HepG2 (cell line): ENCODE measurements at regions not wholly inside any gene's neighbourhood (a gene's known extent, or its start where the extent isn't known, plus 50 kb on each side); places are given as distances from the start of the nearest gene placed in this dataset.

Source experiments
- ATAC-seq: fragments of 200-7000 bp; cut with Tn5 transposase; 3 replicates; pipeline ENCODE4 v1.9.1; 2020; ENCODE audit warnings: mild to moderate bottlenecking, moderate library complexity
- BruUV-seq: library from RNA; stranded (reverse); fragments of 400-500 nt; replicated peaks from 2 replicates; lab custom pipeline; 2021; lab: Mats Ljungman, UMichigan
- CTCF ChIA-PET: fragments of 300-600 bp; formaldehyde crosslinking; extraction: SDS; loops from one replicate; lab custom pipeline; 2021; ENCODE audit warnings: low total read pairs, inconsistent platforms, low intra/inter-chr PET ratio; lab: Yijun Ruan, JAX
- POLR2A ChIA-PET: fragments of 350-600 bp; sonication (Branson Sonifier 250); formaldehyde crosslinking; loops from one replicate; lab custom pipeline; 2020; ENCODE audit warnings: antibody characterized with exemption, inconsistent platforms; lab: Yijun Ruan, JAX
- DNase-seq: peaks from one replicate; pipeline ENCODE4 v3.0.0-alpha.2; 2015; ENCODE audit warnings: low spot score
- FAIRE-seq: peaks from 3 replicates; lab custom pipeline; 2011; peaks lifted over from hg19 to GRCh38; lab: Jason Lieb, UNC
- H2AFZ ChIP-seq: one replicate; pipeline ENCODE4 v1.6.1; 2011; ENCODE audit warnings: low read length, inconsistent platforms
- H3K27ac ChIP-seq: fragments of 300-600 bp; 3 replicates; pipeline ENCODE4 v1.8.0; 2011; ENCODE audit warnings: mixed run types, mild to moderate bottlenecking, mixed read lengths, low read length, inconsistent platforms; ENCODE audit not compliant: insufficient read depth; ENCODE audit errors: extremely low read length
- H3K27me3 ChIP-seq, 2 experiments: fragments of 200-600 bp in 1 of 2; 2 replicates in 1 of 2; 3 replicates in 1 of 2; pipeline versions ENCODE4 v1.6.0 to v1.8.0; 2011; ENCODE audit warnings: low read length in 2 of 2, mild to moderate bottlenecking in 2 of 2, moderate library complexity in 2 of 2, inconsistent platforms in 1 of 2; ENCODE audit not compliant: insufficient read depth in 2 of 2, control insufficient read depth in 1 of 2
- H3K36me3 ChIP-seq, 2 experiments: fragments of 200-600 bp in 1 of 2; replicated peaks in 1 of 2; 2 replicates in 1 of 2; 3 replicates in 1 of 2; pipeline versions ENCODE4 v1.5.1 to v1.8.0; 2011; ENCODE audit warnings: low read length in 2 of 2, inconsistent platforms in 1 of 2; ENCODE audit not compliant: insufficient read depth in 2 of 2, control insufficient read depth in 1 of 2
- H3K4me1 ChIP-seq: 2 replicates; pipeline ENCODE4 v1.5.1; 2012; ENCODE audit warnings: low read length, inconsistent platforms; ENCODE audit not compliant: insufficient read depth
- H3K4me2 ChIP-seq: 2 replicates; pipeline ENCODE4 v1.6.0; 2011; ENCODE audit warnings: low read depth, low read length, inconsistent platforms
- H3K4me3 ChIP-seq, 3 experiments: fragments of 200-600 bp in 1 of 3; sonication (generic), shearing (Covaris generic) in 1 of 3; replicated peaks in 1 of 3; 2 replicates each; pipeline ENCODE4 v1.5.1; 2011 to 2016; ENCODE audit warnings: low read length in 3 of 3, inconsistent platforms in 2 of 3, low read depth in 2 of 3, mild to moderate bottlenecking in 2 of 3, control low read depth in 1 of 3, mixed read lengths in 1 of 3; ENCODE audit not compliant: insufficient read depth in 1 of 3
- H3K79me2 ChIP-seq: one replicate; pipeline ENCODE4 v1.6.1; 2011; ENCODE audit warnings: low read length, inconsistent platforms; ENCODE audit not compliant: insufficient read depth
- H3K9ac ChIP-seq: 2 replicates; pipeline ENCODE4 v1.6.0; 2011; ENCODE audit warnings: mild to moderate bottlenecking, low read depth, low read length, inconsistent platforms; ENCODE audit not compliant: insufficient read depth
- H3K9me3 ChIP-seq: 2 replicates; pipeline ENCODE4 v1.5.1; 2012; ENCODE audit warnings: mild to moderate bottlenecking, low read length
- H4K20me1 ChIP-seq: 2 replicates; pipeline ENCODE4 v1.6.0; 2011; ENCODE audit warnings: inconsistent platforms, mild to moderate bottlenecking, low read length, moderate library complexity; ENCODE audit not compliant: insufficient read depth
- FLYWCH1 ChIP-seq: sonication (generic); formaldehyde crosslinking; IDR thresholded peaks from 2 replicates; pipeline ENCODE4 v1.8.1; 2023; ENCODE audit warnings: mild to moderate bottlenecking, missing genetic modification reagents
- FOXO1 ChIP-seq: sonication (generic); formaldehyde crosslinking; IDR thresholded peaks from 2 replicates; pipeline ENCODE4 v1.4.0; 2020; ENCODE audit warnings: missing genetic modification reagents
- GTF2F1 ChIP-seq: fragments of 150-350 bp; IDR thresholded peaks from 2 replicates; pipeline ENCODE4 v1.6.1; 2014; ENCODE audit warnings: low read length
- IRX3 ChIP-seq: sonication (generic); formaldehyde crosslinking; IDR thresholded peaks from 2 replicates; pipeline ENCODE4 v1.8.1; 2023; ENCODE audit warnings: mild to moderate bottlenecking, low read depth, missing genetic modification reagents, borderline replicate concordance
- RELA ChIP-seq: sonication (generic); formaldehyde crosslinking; IDR thresholded peaks from 2 replicates; pipeline ENCODE4 v1.4.0; 2020; ENCODE audit warnings: missing genetic modification reagents
- SSRP1 ChIP-seq: IDR thresholded peaks from 2 replicates; pipeline ENCODE4 v1.6.1; 2016; ENCODE audit warnings: control low read depth
- ZMAT3 ChIP-seq: sonication (generic); formaldehyde crosslinking; conservative IDR thresholded peaks from 2 replicates; pipeline ENCODE4 v1.7.0; 2021; ENCODE audit warnings: missing genetic modification reagents
- ZNF12 ChIP-seq: sonication (generic); formaldehyde crosslinking; IDR thresholded peaks from 2 replicates; pipeline ENCODE4 v1.5.0; 2020; ENCODE audit warnings: missing genetic modification reagents
- ZNF570 ChIP-seq: sonication (generic); formaldehyde crosslinking; IDR thresholded peaks from 2 replicates; pipeline ENCODE4 v1.4.0; 2020; ENCODE audit warnings: mild to moderate bottlenecking, missing genetic modification reagents, borderline replicate concordance
- ZNF709 ChIP-seq: sonication (generic); formaldehyde crosslinking; IDR thresholded peaks from 2 replicates; pipeline ENCODE4 v1.5.0; 2020; ENCODE audit warnings: mild to moderate bottlenecking, missing genetic modification reagents
- ZNF724P ChIP-seq: sonication (generic); formaldehyde crosslinking; IDR thresholded peaks from 2 replicates; pipeline ENCODE4 v1.8.0; 2022; ENCODE audit warnings: missing genetic modification reagents, borderline replicate concordance
- ZNF850 ChIP-seq: sonication (generic); formaldehyde crosslinking; conservative IDR thresholded peaks from 2 replicates; pipeline ENCODE4 v1.9.0; 2021; ENCODE audit warnings: mild to moderate bottlenecking, missing genetic modification reagents
- ZSCAN12 ChIP-seq: sonication (generic); formaldehyde crosslinking; IDR thresholded peaks from 2 replicates; pipeline ENCODE4 v1.9.0; 2021; ENCODE audit warnings: mild to moderate bottlenecking, missing genetic modification reagents
- WGBS: methylation state at CpG from one replicate; pipeline ENCODE4 v1.1.6; 2017; ENCODE audit warnings: low lambda C conversion rate; 5-methylcytosine and 5-hydroxymethylcytosine counted together
- in situ Hi-C: cut with HindIII; loops from 2 replicates; pipeline ENCODE4 v1.10.0; 2017; ENCODE audit warnings: low pct_unique_long_range_greater_than_20kb; ENCODE audit not compliant: extremely low pct_ligation_motif_present
- intact Hi-C: fragments of 100-400 bp; cut with micrococcal nuclease; formaldehyde crosslinking; loops from one replicate; pipeline ENCODE4 v1.10.0; 2022; ENCODE audit not compliant: unreplicated experiment
- TF ChIP-seq, protein P1 (sequence below): fragments of 450-650 bp; IDR thresholded peaks from 2 replicates; pipeline ENCODE4 v1.6.1; 2016
- TF ChIP-seq, protein P2 (sequence below): IDR thresholded peaks from 2 replicates; pipeline ENCODE4 v1.6.1; 2016; ENCODE audit warnings: missing compliant biosample characterization, missing genetic modification reagents, borderline replicate concordance

DNA sequence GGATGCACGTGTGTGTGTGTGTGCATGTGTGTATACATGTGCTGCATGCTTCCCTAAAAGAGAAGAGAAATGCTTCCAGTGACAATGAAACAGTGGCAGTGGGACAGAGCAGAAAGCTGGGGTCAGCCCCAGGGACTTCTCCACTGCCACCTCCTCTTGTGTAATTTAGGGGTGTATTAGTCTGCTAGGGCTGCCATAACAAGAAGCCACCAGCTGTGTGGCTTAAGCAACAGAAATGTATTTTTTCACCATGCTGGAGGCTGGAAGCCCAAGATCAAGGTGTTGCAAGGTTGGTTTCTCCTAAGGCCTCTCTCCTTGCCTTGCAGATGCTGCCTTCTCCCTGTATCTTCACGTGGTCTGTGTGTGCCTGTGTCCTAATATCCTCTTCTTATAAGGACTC lies 190.5 kb downstream of the CXCL12 start:
- ATAC-seq (no peak), FAIRE-seq (no peak), DNase-seq (no peak)
- H3K4me2 ChIP-seq = peak overlapping the region; percentile 80
- H2AFZ ChIP-seq = no peak overlapping the region
- peak overlapping the region; percentile 62; the same call in 1 of the 2 replicates for H3K9ac ChIP-seq
- TF ChIP-seq ZNF12 (CRISPR knock-in tag) (peak; percentile 97), ZNF709 (CRISPR knock-in tag) (0 out of 2 replicates have a peak, but pooled peaks have one; percentile 29), IRX3 (CRISPR knock-in tag) (no peak), FOXO1 (CRISPR knock-in tag) (no peak)
- TF ChIP-seq, protein P1, sequence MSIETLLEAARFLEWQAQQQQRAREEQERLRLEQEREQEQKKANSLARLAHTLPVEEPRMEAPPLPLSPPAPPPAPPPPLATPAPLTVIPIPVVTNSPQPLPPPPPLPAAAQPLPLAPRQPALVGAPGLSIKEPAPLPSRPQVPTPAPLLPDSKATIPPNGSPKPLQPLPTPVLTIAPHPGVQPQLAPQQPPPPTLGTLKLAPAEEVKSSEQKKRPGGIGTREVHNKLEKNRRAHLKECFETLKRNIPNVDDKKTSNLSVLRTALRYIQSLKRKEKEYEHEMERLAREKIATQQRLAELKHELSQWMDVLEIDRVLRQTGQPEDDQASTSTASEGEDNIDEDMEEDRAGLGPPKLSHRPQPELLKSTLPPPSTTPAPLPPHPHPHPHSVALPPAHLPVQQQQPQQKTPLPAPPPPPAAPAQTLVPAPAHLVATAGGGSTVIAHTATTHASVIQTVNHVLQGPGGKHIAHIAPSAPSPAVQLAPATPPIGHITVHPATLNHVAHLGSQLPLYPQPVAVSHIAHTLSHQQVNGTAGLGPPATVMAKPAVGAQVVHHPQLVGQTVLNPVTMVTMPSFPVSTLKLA = peak; percentile 55; the same call in 1 of the 2 replicates
- no peaks in the 10 kb centered on the region for H3K9me3 ChIP-seq
- POLR2A ChIA-PET = interaction anchor here (0.6 to 2.6 kb wide), 2 partner anchors 8 to 41 kb away, joined by 3 to 7 read pairs; no protein-coding TSS in a partner anchor
- H3K36me3 ChIP-seq = no peaks in the 10 kb centered on the region
- H3K27ac ChIP-seq = peak overlapping the region; percentile 76
- H4K20me1 ChIP-seq = no peaks in the 10 kb centered on the region
- no peaks in the 10 kb centered on the region for H3K27me3 ChIP-seq
- intact Hi-C loops (loop anchor here (2.0 kb wide), 1 partner anchor 42 kb away; no protein-coding TSS in a partner anchor), in situ Hi-C loops (no loop called here)
- no peaks in the 10 kb centered on the region for H3K79me2 ChIP-seq
- WGBS = 85% methylated on average over 2 of the region's 2 CpGs
- CTCF ChIA-PET = no interaction called here
- H3K4me3 ChIP-seq = no peak overlapping the region
- peaks cover 76% of the 10 kb centered on the region for H3K4me1 ChIP-seq
- no TSS peak for BruUV-seq

DNA sequence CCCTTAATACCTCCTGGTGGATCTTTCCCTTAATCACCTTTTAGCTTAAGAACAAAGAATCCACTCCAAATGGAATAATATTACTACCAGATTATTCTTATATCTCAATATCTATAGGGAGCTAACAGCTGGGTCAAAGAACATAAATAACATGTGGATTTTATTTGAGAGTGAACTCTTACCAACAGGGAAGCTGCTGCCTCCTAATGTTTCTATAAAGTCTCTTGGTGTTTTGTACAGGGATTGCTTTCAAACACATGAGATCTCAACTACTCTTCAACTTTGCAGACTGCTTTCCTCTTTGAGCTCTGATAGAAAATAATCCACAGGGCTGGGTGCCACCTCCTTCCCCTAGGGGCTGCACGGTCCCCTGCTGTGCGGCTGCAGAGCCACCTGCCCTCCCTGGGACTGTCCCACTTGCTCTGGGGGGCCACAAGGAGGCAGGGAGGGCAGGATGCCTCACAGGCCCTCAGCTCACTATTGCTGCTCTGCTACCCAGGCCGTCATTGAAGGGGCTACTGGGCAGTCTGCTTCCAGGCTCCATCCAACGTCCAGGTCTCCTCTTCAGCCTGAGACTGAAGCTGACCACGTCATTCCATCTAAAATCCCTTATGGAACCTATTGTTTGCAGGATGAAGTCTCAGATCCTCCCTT lies 191.2 kb downstream of the CXCL12 start:
- no peaks in the 10 kb centered on the region for H3K9me3 ChIP-seq
- DNase-seq (no peak), FAIRE-seq (no peak), ATAC-seq (no peak)
- H3K4me2 ChIP-seq = peak overlapping the region; percentile 80
- intact Hi-C loops = loop anchor here (2.0 kb wide), 1 partner anchor 43 kb away; no protein-coding TSS in a partner anchor
- 96% methylated on average over 4 of the region's 5 CpGs for WGBS
- no peak overlapping the region for H2AFZ ChIP-seq
- no peaks in the 10 kb centered on the region for H3K36me3 ChIP-seq
- H3K4me1 ChIP-seq = peaks cover 68% of the 10 kb centered on the region
- H3K4me3 ChIP-seq = no peak overlapping the region
- no peak overlapping the region; the same call in 1 of the 2 replicates for H3K9ac ChIP-seq
- no peak overlapping the region for H3K27ac ChIP-seq
- BruUV-seq = no TSS peak
- ChIA-PET POLR2A (interaction anchor here (0.6 to 2.6 kb wide), 7 partner anchors 9 to 45 kb away, joined by 3 to 7 read pairs (median 3); no protein-coding TSS in a partner anchor), CTCF (no interaction called here)
- no peaks in the 10 kb centered on the region for H4K20me1 ChIP-seq
- in situ Hi-C loops = no loop called here
- no peaks in the 10 kb centered on the region for H3K79me2 ChIP-seq
- no peaks in the 10 kb centered on the region for H3K27me3 ChIP-seq
- no peak for TF ChIP-seq GTF2F1
- no peak for TF ChIP-seq SSRP1 (CRISPR knock-in tag)
- no peak for TF ChIP-seq ZNF570 (CRISPR knock-in tag)
- no peak for TF ChIP-seq ZSCAN12 (CRISPR knock-in tag)
- TF ChIP-seq ZNF724P = 0 out of 2 replicates have a peak, but pooled peaks have one; percentile 29
- 0 out of 2 replicates have a peak, but pooled peaks have one; percentile 23 for TF ChIP-seq ZNF850 (CRISPR knock-in tag)
- TF ChIP-seq FLYWCH1 (CRISPR knock-in tag) = no peak
- TF ChIP-seq RELA (CRISPR knock-in tag) = no peak
- TF ChIP-seq ZMAT3 (CRISPR knock-in tag) = 0 out of 2 replicates have a peak, but pooled peaks have one; percentile 7
- TF ChIP-seq, protein P2, sequence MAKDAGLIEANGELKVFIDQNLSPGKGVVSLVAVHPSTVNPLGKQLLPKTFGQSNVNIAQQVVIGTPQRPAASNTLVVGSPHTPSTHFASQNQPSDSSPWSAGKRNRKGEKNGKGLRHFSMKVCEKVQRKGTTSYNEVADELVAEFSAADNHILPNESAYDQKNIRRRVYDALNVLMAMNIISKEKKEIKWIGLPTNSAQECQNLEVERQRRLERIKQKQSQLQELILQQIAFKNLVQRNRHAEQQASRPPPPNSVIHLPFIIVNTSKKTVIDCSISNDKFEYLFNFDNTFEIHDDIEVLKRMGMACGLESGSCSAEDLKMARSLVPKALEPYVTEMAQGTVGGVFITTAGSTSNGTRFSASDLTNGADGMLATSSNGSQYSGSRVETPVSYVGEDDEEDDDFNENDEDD = no peak
